GM19351 (cell line): ENCODE measurements at regions not wholly inside any gene's neighbourhood (a gene's known extent, or its start where the extent isn't known, plus 50 kb on each side); places are given as distances from the start of the nearest gene placed in this dataset.

Source experiments
- ATAC-seq: cut with Tn5 transposase; IDR thresholded peaks from one replicate; pipeline ENCODE4 v1.9.1; 2021; ENCODE audit warnings: mild to moderate bottlenecking, moderate library complexity; ENCODE audit not compliant: unreplicated experiment

DNA sequence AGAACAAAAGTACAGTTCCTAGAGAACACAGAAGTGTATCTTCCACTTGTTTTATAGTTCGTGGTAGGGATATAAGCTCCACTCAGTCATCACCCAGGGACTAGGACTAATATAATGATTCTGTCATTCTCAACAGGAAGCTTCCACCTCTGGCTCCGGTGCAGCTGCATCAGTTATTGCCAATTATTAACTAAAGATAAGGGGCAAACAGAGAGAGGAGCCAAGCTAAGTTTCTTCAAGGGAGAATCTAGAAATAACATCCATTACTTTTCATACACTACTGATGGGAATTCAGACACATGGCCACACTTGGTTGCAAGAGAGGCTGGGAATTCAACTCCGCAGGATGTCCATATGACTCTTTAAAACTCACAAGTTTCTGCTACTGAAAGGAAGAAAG, 917.9 kb downstream of the OLFM4 start:
- no peak for ATAC-seq

DNA sequence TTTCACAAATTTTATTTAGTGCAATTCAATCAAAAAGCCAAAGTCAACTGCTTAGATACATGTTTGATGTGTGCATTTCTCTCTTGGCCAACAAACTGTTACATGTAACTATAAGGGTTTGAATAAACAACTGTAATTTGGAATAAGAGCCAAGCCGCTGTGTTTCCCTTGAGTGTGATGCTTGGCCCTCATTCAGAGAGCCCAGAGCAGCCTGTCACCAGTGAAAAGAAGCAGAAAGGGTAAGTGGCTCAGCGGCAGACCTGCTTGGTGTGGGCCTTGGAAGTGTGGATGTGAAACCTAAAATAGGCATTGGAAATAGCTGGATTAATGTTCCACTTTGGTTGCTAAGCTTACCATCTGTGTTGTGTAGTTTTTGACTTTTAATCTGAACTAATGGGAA, 924.6 kb downstream of the OLFM4 start:
- no peak for ATAC-seq
